Activated CD8-positive, alpha-beta T cell treated with anti-CD3 and anti-CD28 coated beads for 36 hours (primary cell): ENCODE measurements at regions not wholly inside any gene's neighbourhood (a gene's known extent, or its start where the extent isn't known, plus 50 kb on each side); places are given as distances from the start of the nearest gene placed in this dataset.
"Not testable (repeated sequence)": the region's sequence is repeated elsewhere in the genome, so short reads cannot be mapped to it uniquely, and the experiment has no call there.

Experiments used
- ATAC-seq: fragments of 200-7000 bp; cut with Tn5 transposase; one replicate; pipeline ENCODE4 v1.10.0; 2021; ENCODE audit warnings: mild to moderate bottlenecking, moderate library complexity
- CTCF ChIA-PET: fragments of 350-600 bp; sonication (Branson Sonifier 250); formaldehyde crosslinking; loops from one replicate; lab custom pipeline; 2021; ENCODE audit warnings: antibody characterized with exemption; lab: Charles Lee
- POLR2A ChIA-PET: fragments of 350-600 bp; sonication (Branson Sonifier 250); formaldehyde crosslinking; loops from one replicate; lab custom pipeline; 2021; ENCODE audit warnings: antibody characterized with exemption; lab: Charles Lee
- DNase-seq: peaks from one replicate; pipeline ENCODE4 v3.0.0-alpha.2; 2020
- H3K27ac Mint-ChIP-seq: one replicate; pipeline ENCODE4 v1.8.0; 2021; ENCODE audit warnings: mild to moderate bottlenecking, mixed read lengths
- H3K27me3 Mint-ChIP-seq: one replicate; pipeline ENCODE4 v1.8.0; 2021; ENCODE audit warnings: mixed read lengths
- H3K36me3 Mint-ChIP-seq: one replicate; pipeline ENCODE4 v1.8.0; 2021; ENCODE audit warnings: low read depth, mixed read lengths
- H3K4me1 Mint-ChIP-seq: one replicate; pipeline ENCODE4 v1.8.0; 2021; ENCODE audit warnings: low read depth, mixed read lengths
- H3K4me3 Mint-ChIP-seq: one replicate; pipeline ENCODE4 v1.8.0; 2021; ENCODE audit warnings: mild to moderate bottlenecking, moderate library complexity, mixed read lengths
- H3K9me3 Mint-ChIP-seq: one replicate; pipeline ENCODE4 v1.8.0; 2021; ENCODE audit warnings: mixed read lengths
- CTCF ChIP-seq: fragments of 200-600 bp; IDR thresholded peaks from one replicate; pipeline ENCODE4 v1.8.0; 2022; ENCODE audit warnings: antibody characterized with exemption, mild to moderate bottlenecking
- intact Hi-C: fragments of 100-400 bp; cut with micrococcal nuclease; formaldehyde crosslinking; loops from one replicate; pipeline ENCODE4 v1.10.0; 2022

- CTCF ChIA-PET: interaction anchor here (1.1 kb wide), 1 partner anchor 100 kb away, joined by 3 read pairs; no protein-coding TSS in a partner anchor
- intact Hi-C loops: no loop called here
- no peaks in the 10 kb centered on the region for H3K36me3 Mint-ChIP-seq
- no peak overlapping the region for H3K4me3 Mint-ChIP-seq
- ATAC-seq (no peak), DNase-seq (no peak)
- no peak for TF ChIP-seq CTCF
- H3K27me3 Mint-ChIP-seq: peaks cover 31% of the 10 kb centered on the region
- no peak overlapping the region for H3K27ac Mint-ChIP-seq
- POLR2A ChIA-PET: no interaction called here
- no peaks in the 10 kb centered on the region for H3K4me1 Mint-ChIP-seq
- H3K9me3 Mint-ChIP-seq: peaks cover 2% of the 10 kb centered on the region
These were observed 151.2 kb downstream of the RNF144B start for GRCh38 chr6:18538315-18538714.

GRCh38 chr6:18543051-18543450 lies 155.9 kb downstream of the RNF144B start:
- ATAC-seq: no peak
- Mint-ChIP-seq H3K27me3 (peaks cover 15% of the 10 kb centered on the region), H3K4me1 (no peaks in the 10 kb centered on the region), H3K4me3 (no peak overlapping the region), H3K36me3 (no peaks in the 10 kb centered on the region), H3K27ac (no peak overlapping the region), H3K9me3 (peaks cover 21% of the 10 kb centered on the region)
- POLR2A ChIA-PET: no interaction called here
- no peak for TF ChIP-seq CTCF
- intact Hi-C loops: no loop called here
- CTCF ChIA-PET: no interaction called here
- no peak for DNase-seq

GRCh38 chr6:18545142-18545541 lies 158.0 kb downstream of the RNF144B start:
- H3K36me3 Mint-ChIP-seq, POLR2A ChIA-PET, DNase-seq, H3K4me3 Mint-ChIP-seq, H3K4me1 Mint-ChIP-seq, ATAC-seq, H3K27ac Mint-ChIP-seq, intact Hi-C loops, H3K27me3 Mint-ChIP-seq, CTCF ChIA-PET: not testable (repeated sequence)
- H3K9me3 Mint-ChIP-seq: peaks cover 21% of the 10 kb centered on the region

- TF ChIP-seq CTCF: no peak
- DNase-seq: no peak
- H3K4me1 Mint-ChIP-seq: no peaks in the 10 kb centered on the region
- H3K4me3 Mint-ChIP-seq: no peak overlapping the region
- ChIA-PET POLR2A (no interaction called here), CTCF (no interaction called here)
- no peak for ATAC-seq
- H3K9me3 Mint-ChIP-seq: peaks cover 21% of the 10 kb centered on the region
- intact Hi-C loops: no loop called here
- H3K27ac Mint-ChIP-seq: no peak overlapping the region
- no peaks in the 10 kb centered on the region for H3K36me3 Mint-ChIP-seq
- peaks cover 11% of the 10 kb centered on the region for H3K27me3 Mint-ChIP-seq
These were observed 158.6 kb downstream of the RNF144B start for GRCh38 chr6:18545726-18546125.

GRCh38 chr6:18550119-18550518 lies 163.0 kb downstream of the RNF144B start:
- Mint-ChIP-seq H3K4me3 (no peak overlapping the region), H3K36me3 (no peaks in the 10 kb centered on the region), H3K27ac (no peak overlapping the region), H3K27me3 (peaks cover 8% of the 10 kb centered on the region), H3K4me1 (no peaks in the 10 kb centered on the region), H3K9me3 (peaks cover 4% of the 10 kb centered on the region)
- ChIA-PET CTCF (no interaction called here), POLR2A (no interaction called here)
- TF ChIP-seq CTCF: no peak
- no peak for DNase-seq
- intact Hi-C loops: no loop called here
- ATAC-seq: no peak

GRCh38 chr6:18551228-18551627 lies 164.1 kb downstream of the RNF144B start:
- no peak for TF ChIP-seq CTCF

More at GRCh38 chr6:18551228-18551627, 164.1 kb downstream of the RNF144B start:
- Mint-ChIP-seq H3K36me3 (no peaks in the 10 kb centered on the region), H3K4me3 (no peak overlapping the region), H3K4me1 (no peaks in the 10 kb centered on the region), H3K27ac (no peak overlapping the region), H3K27me3 (peaks cover 11% of the 10 kb centered on the region), H3K9me3 (peaks cover 3% of the 10 kb centered on the region)
- ChIA-PET POLR2A (no interaction called here), CTCF (no interaction called here)
- ATAC-seq: no peak
- no peak for DNase-seq
- intact Hi-C loops: no loop called here
